Adrenal gland (tissue), 5 donors: ENCODE measurements at regions not wholly inside any gene's neighbourhood (a gene's known extent, or its start where the extent isn't known, plus 50 kb on each side); places are given as distances from the start of the nearest gene placed in this dataset.

Source experiments
- POLR2A ChIP-seq, 2 donors: fragments of 450-650 bp; IDR thresholded peaks; one replicate each; pipeline ENCODE4 v1.6.1; 2017; ENCODE audit warnings: antibody characterized with exemption in 2 of 2, mild to moderate bottlenecking in 2 of 2, moderate library complexity in 1 of 2
- TF ChIP-seq, protein P1 (sequence below), 6 experiments: fragments of 450-650 bp in 4 of 6; fragments of 200-600 bp in 2 of 6; sonication (generic) in 1 of 6; IDR thresholded peaks; 1 replicate in 5 of 6; 2 replicates in 1 of 6; pipeline versions ENCODE4 v1.5.1 to v1.8.0; 2016 to 2021; ENCODE audit warnings: antibody characterized with exemption in 6 of 6, mild to moderate bottlenecking in 2 of 6, moderate library complexity in 1 of 6
- donor health status: DM: no; HTN: no; CAD: no.

DNA sequence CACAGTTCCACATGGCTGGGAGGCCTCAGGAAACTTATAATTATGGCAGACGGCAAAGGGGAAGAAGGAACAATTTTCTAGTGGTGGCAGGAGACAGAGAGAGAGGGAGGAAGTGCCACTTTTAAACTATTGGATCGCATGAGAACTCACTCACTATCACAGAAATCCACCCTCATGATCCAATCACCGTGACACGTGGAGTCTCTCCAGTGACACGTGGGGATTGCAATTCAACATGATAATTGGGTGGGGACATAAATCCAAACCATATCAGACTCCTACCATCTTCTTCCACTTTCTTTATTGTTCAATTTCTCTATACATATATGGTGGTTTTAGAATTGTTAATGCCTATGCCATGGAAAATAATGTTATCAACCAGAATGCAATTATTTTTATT, 103.7 kb upstream of the SYT1 start:
- TF ChIP-seq, protein P1, sequence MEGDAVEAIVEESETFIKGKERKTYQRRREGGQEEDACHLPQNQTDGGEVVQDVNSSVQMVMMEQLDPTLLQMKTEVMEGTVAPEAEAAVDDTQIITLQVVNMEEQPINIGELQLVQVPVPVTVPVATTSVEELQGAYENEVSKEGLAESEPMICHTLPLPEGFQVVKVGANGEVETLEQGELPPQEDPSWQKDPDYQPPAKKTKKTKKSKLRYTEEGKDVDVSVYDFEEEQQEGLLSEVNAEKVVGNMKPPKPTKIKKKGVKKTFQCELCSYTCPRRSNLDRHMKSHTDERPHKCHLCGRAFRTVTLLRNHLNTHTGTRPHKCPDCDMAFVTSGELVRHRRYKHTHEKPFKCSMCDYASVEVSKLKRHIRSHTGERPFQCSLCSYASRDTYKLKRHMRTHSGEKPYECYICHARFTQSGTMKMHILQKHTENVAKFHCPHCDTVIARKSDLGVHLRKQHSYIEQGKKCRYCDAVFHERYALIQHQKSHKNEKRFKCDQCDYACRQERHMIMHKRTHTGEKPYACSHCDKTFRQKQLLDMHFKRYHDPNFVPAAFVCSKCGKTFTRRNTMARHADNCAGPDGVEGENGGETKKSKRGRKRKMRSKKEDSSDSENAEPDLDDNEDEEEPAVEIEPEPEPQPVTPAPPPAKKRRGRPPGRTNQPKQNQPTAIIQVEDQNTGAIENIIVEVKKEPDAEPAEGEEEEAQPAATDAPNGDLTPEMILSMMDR (IDR thresholded peaks at IDR 0.05): no peak
- TF ChIP-seq POLR2A (IDR thresholded peaks at IDR 0.05): no peak
